Ovary (tissue), 3 donors: ENCODE measurements at regions not wholly inside any gene's neighbourhood (a gene's known extent, or its start where the extent isn't known, plus 50 kb on each side); places are given as distances from the start of the nearest gene placed in this dataset.

Source experiments
- POLR2A ChIP-seq: fragments of 450-650 bp; IDR thresholded peaks from one replicate; pipeline ENCODE4 v1.6.1; 2017; ENCODE audit warnings: antibody characterized with exemption, mild to moderate bottlenecking, moderate library complexity
- TF ChIP-seq, protein P1 (sequence below), 3 donors: fragments of 450-650 bp in 2 of 3; fragments of 200-600 bp in 1 of 3; IDR thresholded peaks; one replicate each; pipeline versions ENCODE4 v1.5.1 to v1.8.0; 2016 to 2022; ENCODE audit warnings: antibody characterized with exemption in 3 of 3, mild to moderate bottlenecking in 1 of 3
- donor health status: DM: no; HTN: no; CAD: no.

- TF ChIP-seq, protein P1, sequence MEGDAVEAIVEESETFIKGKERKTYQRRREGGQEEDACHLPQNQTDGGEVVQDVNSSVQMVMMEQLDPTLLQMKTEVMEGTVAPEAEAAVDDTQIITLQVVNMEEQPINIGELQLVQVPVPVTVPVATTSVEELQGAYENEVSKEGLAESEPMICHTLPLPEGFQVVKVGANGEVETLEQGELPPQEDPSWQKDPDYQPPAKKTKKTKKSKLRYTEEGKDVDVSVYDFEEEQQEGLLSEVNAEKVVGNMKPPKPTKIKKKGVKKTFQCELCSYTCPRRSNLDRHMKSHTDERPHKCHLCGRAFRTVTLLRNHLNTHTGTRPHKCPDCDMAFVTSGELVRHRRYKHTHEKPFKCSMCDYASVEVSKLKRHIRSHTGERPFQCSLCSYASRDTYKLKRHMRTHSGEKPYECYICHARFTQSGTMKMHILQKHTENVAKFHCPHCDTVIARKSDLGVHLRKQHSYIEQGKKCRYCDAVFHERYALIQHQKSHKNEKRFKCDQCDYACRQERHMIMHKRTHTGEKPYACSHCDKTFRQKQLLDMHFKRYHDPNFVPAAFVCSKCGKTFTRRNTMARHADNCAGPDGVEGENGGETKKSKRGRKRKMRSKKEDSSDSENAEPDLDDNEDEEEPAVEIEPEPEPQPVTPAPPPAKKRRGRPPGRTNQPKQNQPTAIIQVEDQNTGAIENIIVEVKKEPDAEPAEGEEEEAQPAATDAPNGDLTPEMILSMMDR (IDR thresholded peaks at IDR 0.05), result no peak
- no peak for TF ChIP-seq POLR2A
These were observed 817.8 kb downstream of the MTRR start for GRCh38 chr5:8686707-8687106.
